22Rv1 (cell line): ENCODE measurements at regions not wholly inside any gene's neighbourhood (a gene's known extent, or its start where the extent isn't known, plus 50 kb on each side); places are given as distances from the start of the nearest gene placed in this dataset.

Experiments
- H3K27ac ChIP-seq: fragments of 450-650 bp; 2 replicates; pipeline ENCODE4 v1.5.1; 2017
- ZFX ChIP-seq: fragments of 450-650 bp; IDR thresholded peaks from 2 replicates; pipeline ENCODE4 v1.6.1; 2017; ENCODE audit warnings: antibody characterized with exemption, borderline replicate concordance
- TF ChIP-seq, protein P1 (sequence below): fragments of 450-650 bp; IDR thresholded peaks from 2 replicates; pipeline ENCODE4 v1.5.1; 2017; ENCODE audit warnings: mild to moderate bottlenecking

DNA sequence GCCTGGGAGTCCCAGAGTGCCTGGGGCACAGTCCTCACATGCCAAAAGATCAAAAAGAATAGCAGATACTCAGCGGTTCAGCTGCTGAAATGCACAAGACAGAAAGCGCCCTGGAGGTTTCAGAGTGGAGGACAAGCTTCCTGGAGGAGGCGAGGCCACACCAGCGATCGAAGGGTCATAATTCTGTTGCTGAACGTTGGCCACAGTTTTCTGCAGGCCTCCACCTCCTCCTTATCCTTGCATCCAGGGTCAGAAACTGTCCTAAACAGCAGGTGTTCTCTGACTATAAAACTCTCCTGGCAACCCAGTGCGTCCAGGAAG is 220.3 kb upstream of the LINGO1 start:
- TF ChIP-seq, protein P1, sequence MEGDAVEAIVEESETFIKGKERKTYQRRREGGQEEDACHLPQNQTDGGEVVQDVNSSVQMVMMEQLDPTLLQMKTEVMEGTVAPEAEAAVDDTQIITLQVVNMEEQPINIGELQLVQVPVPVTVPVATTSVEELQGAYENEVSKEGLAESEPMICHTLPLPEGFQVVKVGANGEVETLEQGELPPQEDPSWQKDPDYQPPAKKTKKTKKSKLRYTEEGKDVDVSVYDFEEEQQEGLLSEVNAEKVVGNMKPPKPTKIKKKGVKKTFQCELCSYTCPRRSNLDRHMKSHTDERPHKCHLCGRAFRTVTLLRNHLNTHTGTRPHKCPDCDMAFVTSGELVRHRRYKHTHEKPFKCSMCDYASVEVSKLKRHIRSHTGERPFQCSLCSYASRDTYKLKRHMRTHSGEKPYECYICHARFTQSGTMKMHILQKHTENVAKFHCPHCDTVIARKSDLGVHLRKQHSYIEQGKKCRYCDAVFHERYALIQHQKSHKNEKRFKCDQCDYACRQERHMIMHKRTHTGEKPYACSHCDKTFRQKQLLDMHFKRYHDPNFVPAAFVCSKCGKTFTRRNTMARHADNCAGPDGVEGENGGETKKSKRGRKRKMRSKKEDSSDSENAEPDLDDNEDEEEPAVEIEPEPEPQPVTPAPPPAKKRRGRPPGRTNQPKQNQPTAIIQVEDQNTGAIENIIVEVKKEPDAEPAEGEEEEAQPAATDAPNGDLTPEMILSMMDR = no peak
- no peak for TF ChIP-seq ZFX
- H3K27ac ChIP-seq = no peak overlapping the region

DNA sequence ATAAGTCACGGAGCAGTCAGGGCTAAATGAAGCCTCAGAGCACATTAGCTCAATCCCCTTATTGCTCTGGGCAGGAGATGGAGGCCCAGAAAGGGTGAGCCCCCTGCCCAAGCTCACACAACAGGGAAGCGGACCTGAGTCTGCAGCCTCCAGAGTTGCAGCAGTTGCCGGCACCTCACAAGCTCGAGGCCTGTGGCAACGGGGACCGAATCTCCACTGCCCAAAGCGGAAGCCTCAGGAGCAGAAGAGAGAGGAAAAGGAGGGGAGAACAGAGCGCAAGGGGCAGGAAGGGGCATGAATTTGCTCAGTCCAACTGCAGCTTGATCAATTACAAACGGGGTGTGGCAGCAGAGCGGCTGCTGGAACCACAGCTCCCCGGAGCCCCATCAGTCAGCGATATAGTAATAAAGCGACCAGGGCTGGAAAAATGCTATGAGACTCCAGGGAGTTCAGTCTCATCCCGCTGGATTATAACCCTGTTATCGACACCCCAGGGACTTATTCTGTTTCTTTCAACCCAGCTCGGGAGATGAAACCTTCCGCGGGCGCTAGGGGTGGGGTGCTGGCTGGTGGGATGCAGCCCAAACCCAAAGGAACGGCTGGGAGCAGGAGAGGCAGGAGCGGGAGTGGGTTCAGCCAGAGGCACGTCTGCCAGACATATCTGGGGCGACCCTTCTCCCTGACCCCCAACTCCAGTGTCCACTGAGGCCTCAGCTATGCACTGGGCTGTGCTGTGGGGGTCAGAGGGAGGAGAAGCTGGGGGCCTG is 219.7 kb upstream of the LINGO1 start:
- no peak overlapping the region for H3K27ac ChIP-seq
- TF ChIP-seq, protein P1 = no peak
- TF ChIP-seq ZFX = no peak

DNA sequence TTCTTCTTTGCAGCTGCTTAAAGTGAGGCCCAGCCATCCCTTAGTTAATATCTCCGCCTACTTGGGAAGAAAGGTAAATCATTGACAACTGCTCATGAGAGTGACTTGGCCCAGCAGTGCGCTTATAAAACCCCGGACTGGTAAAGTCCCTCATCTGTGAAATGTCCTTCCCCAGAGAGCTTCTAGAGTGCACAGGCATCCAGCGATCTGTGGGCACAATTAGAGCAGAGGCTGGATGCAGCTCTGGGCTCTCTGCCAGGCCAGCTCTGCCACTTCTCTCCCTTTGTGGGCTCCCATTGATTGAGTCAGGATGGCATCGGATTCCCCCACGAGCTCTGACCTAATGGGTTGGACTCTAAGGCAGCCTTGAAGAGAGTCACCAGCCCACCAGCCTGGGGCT is 219.0 kb upstream of the LINGO1 start:
- H3K27ac ChIP-seq = no peak overlapping the region
- TF ChIP-seq, protein P1 = no peak
- no peak for TF ChIP-seq ZFX

DNA sequence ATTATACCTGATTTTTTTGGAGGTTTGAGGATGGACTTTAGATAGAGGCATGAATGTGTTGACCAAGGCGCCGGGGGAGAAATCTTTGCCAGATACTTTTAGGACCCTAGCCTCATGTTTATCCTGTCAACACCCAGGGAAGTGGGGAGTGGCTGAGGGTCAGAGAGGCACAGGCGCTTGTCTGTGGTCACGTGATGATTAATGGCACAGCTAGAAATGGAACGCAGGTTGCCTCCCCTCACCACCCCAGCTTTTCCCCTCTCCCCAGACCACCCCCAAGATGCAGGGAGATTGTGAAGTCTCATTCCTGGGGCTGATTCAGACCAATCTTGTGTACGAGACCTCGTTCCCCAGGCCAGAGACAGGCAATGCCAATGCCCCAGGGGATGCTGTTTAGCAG is 218.4 kb upstream of the LINGO1 start:
- H3K27ac ChIP-seq = no peak overlapping the region
- TF ChIP-seq, protein P1 = no peak
- no peak for TF ChIP-seq ZFX

DNA sequence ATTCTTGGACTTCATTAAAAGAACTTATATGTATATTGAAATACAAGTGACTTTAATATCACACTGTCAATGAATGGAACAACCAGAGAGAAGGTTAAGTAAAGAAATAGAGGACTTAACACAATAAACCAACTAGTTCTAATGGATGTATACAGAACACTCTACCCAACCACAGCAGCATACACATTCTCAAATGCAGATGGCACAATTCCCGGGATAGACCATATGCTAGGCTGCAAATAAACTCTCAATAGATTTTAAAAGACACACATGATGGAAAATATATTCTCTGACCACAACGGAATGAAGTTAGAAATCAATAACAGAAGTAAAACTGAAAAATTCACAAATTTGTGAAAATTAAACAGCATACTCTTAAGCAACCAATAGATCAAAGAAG is 214.3 kb upstream of the LINGO1 start:
- H3K27ac ChIP-seq = no peak overlapping the region
- TF ChIP-seq ZFX = no peak
- TF ChIP-seq, protein P1 = no peak

DNA sequence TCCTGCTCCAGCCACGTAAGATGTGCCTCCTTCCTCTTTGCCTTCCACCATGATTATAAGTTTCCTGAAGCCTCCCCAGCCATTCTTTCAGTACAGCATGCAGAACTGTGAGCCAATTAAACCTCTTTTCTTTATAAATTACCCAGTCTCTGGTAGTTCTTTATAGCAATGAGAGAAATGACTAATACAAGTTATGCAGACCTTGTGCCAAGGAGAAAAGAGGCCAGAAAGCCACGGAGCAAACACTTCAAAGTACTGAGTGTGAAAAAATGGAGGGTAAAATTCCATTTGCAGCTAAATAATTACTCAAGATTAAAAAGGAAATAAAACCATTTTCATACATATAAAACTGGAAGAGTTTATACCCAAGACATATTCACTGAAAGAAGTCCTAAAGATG is 213.6 kb upstream of the LINGO1 start:
- no peak overlapping the region for H3K27ac ChIP-seq
- TF ChIP-seq ZFX = no peak
- TF ChIP-seq, protein P1 = no peak

DNA sequence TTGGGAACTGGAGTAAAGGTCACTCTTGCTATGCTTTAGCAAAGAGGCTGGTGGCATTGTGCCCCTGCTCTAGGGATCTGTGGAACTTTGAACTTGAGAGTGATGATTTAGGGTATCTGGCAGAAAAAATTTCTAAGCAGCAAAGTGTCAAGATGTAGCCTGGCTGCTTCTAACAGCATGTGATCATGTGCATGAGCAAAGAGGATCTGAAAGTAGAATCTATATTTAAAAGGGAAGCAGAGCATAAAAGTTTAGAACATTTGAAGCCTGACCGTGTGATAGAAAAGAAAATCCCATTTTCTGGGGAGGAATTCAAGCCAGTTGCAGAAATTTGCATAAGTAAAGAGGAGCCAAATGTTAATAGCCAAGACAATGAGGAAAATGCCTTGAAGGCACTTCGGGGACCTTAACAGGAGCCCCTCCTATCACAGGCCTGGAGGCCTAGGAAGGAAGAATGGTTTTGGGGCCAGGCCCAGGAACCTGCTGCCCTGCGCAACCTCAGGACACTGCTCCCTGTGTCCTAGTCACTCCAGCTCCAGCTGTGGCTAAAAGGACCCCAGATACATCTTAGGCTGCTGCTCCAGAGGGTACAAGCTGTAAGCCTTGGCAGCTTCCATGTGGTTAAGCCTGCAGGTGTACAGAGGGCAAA is 212.2 kb upstream of the LINGO1 start:
- H3K27ac ChIP-seq = no peak overlapping the region
- TF ChIP-seq ZFX = no peak
